Activated B cell treated with CpG ODN at 0.5 μM for 24 hours (primary cell): ENCODE measurements at regions not wholly inside any gene's neighbourhood (a gene's known extent, or its start where the extent isn't known, plus 50 kb on each side); places are given as distances from the start of the nearest gene placed in this dataset.

Experiments
- ATAC-seq: fragments of 200-7000 bp; cut with Tn5 transposase; one replicate; pipeline ENCODE4 v1.10.0; 2021; ENCODE audit warnings: low read depth, mild to moderate bottlenecking, moderate library complexity
- CTCF ChIA-PET: fragments of 350-600 bp; sonication (Branson Sonifier 250); formaldehyde crosslinking; loops from one replicate; lab custom pipeline; 2021; ENCODE audit warnings: antibody characterized with exemption; lab: Charles Lee
- POLR2A ChIA-PET: fragments of 350-600 bp; sonication (Branson Sonifier 250); formaldehyde crosslinking; loops from one replicate; lab custom pipeline; 2021; ENCODE audit warnings: antibody characterized with exemption; lab: Charles Lee
- DNase-seq: peaks from one replicate; pipeline ENCODE4 v3.0.0; 2022
- H3K27ac Mint-ChIP-seq: one replicate; pipeline ENCODE4 v1.8.0; 2020; ENCODE audit warnings: mixed read lengths
- H3K27me3 Mint-ChIP-seq: one replicate; pipeline ENCODE4 v1.8.0; 2021; ENCODE audit warnings: mixed read lengths
- H3K36me3 Mint-ChIP-seq: one replicate; pipeline ENCODE4 v1.8.0; 2021; ENCODE audit warnings: low read depth, mixed read lengths
- H3K4me1 Mint-ChIP-seq: one replicate; pipeline ENCODE4 v1.8.0; 2021; ENCODE audit warnings: mixed read lengths
- H3K4me3 Mint-ChIP-seq: one replicate; pipeline ENCODE4 v1.8.0; 2020; ENCODE audit warnings: mild to moderate bottlenecking, mixed read lengths
- H3K9me3 Mint-ChIP-seq: one replicate; pipeline ENCODE4 v1.8.0; 2020; ENCODE audit warnings: mixed read lengths
- CTCF ChIP-seq: fragments of 200-600 bp; IDR thresholded peaks from one replicate; pipeline ENCODE4 v1.8.0; 2022; ENCODE audit warnings: antibody characterized with exemption, mild to moderate bottlenecking
- intact Hi-C: fragments of 100-400 bp; cut with micrococcal nuclease; formaldehyde crosslinking; loops from one replicate; pipeline ENCODE4 v1.15.1; 2024

GRCh38 chr5:84816746-84817547 is 432.3 kb upstream of the EDIL3 start:
- no peaks in the 10 kb centered on the region for H3K27me3 Mint-ChIP-seq
- H3K9me3 Mint-ChIP-seq: no peaks in the 10 kb centered on the region
- H3K4me3 Mint-ChIP-seq: no peak overlapping the region
- TF ChIP-seq CTCF: no peak
- no peak overlapping the region for H3K27ac Mint-ChIP-seq
- H3K4me1 Mint-ChIP-seq: no peaks in the 10 kb centered on the region
- intact Hi-C loops: no loop called here
- ChIA-PET CTCF (no interaction called here), POLR2A (no interaction called here)
- no peaks in the 10 kb centered on the region for H3K36me3 Mint-ChIP-seq
- DNase-seq: no peak
- no peak for ATAC-seq

GRCh38 chr5:84816160-84816559 is 431.5 kb upstream of the EDIL3 start:
- ChIA-PET CTCF (no interaction called here), POLR2A (no interaction called here)
- ATAC-seq: no peak
- no peaks in the 10 kb centered on the region for H3K4me1 Mint-ChIP-seq
- H3K27ac Mint-ChIP-seq: no peak overlapping the region
- no peak overlapping the region for H3K4me3 Mint-ChIP-seq
- no peaks in the 10 kb centered on the region for H3K36me3 Mint-ChIP-seq
- no peaks in the 10 kb centered on the region for H3K27me3 Mint-ChIP-seq
- no peaks in the 10 kb centered on the region for H3K9me3 Mint-ChIP-seq
- intact Hi-C loops: no loop called here
- DNase-seq: no peak
- no peak for TF ChIP-seq CTCF

GRCh38 chr5:84805473-84805872 is 420.8 kb upstream of the EDIL3 start:
- no peak for TF ChIP-seq CTCF
- Mint-ChIP-seq H3K4me3 (no peak overlapping the region), H3K9me3 (peaks cover under 1% of the 10 kb centered on the region), H3K27me3 (no peaks in the 10 kb centered on the region), H3K36me3 (no peaks in the 10 kb centered on the region), H3K4me1 (no peaks in the 10 kb centered on the region), H3K27ac (no peak overlapping the region)
- DNase-seq (no peak), ATAC-seq (no peak)
- ChIA-PET CTCF (no interaction called here), POLR2A (no interaction called here)
- intact Hi-C loops: no loop called here

- H3K36me3 Mint-ChIP-seq: no peaks in the 10 kb centered on the region
- intact Hi-C loops: no loop called here
- H3K4me3 Mint-ChIP-seq: no peak overlapping the region
- no peak for ATAC-seq
- no peak overlapping the region for H3K27ac Mint-ChIP-seq
- peaks cover 7% of the 10 kb centered on the region for H3K9me3 Mint-ChIP-seq
- H3K27me3 Mint-ChIP-seq: no peaks in the 10 kb centered on the region
- POLR2A ChIA-PET: interaction anchor here (0.6 kb wide), 1 partner anchor 214 kb away, joined by 3 read pairs; no protein-coding TSS in a partner anchor
- H3K4me1 Mint-ChIP-seq: no peaks in the 10 kb centered on the region
- CTCF ChIA-PET: no interaction called here
- DNase-seq: no peak
- TF ChIP-seq CTCF: no peak
Measured at GRCh38 chr5:84796399-84796798, 411.7 kb upstream of the EDIL3 start.

GRCh38 chr5:84794486-84795035 is 409.9 kb upstream of the EDIL3 start:
- ATAC-seq: no peak
- Mint-ChIP-seq H3K4me1 (no peaks in the 10 kb centered on the region), H3K9me3 (peaks cover 4% of the 10 kb centered on the region), H3K27ac (no peak overlapping the region), H3K4me3 (no peak overlapping the region), H3K27me3 (no peaks in the 10 kb centered on the region), H3K36me3 (no peaks in the 10 kb centered on the region)
- POLR2A ChIA-PET: no interaction called here
- intact Hi-C loops: no loop called here
- TF ChIP-seq CTCF: no peak
- no peak for DNase-seq
- CTCF ChIA-PET: no interaction called here
